HFFc6 (cell line): ENCODE measurements at regions not wholly inside any gene's neighbourhood (a gene's known extent, or its start where the extent isn't known, plus 50 kb on each side); places are given as distances from the start of the nearest gene placed in this dataset.

Experiments
- DNase-seq: peaks from one replicate; pipeline ENCODE4 v3.0.0-alpha.2; 2018
- H3K27ac Mint-ChIP-seq: 2 replicates; pipeline ENCODE4 v1.8.0; 2020; ENCODE audit warnings: mild to moderate bottlenecking, mixed read lengths
- H3K27me3 Mint-ChIP-seq: 2 replicates; pipeline ENCODE4 v1.8.0; 2021; ENCODE audit warnings: mild to moderate bottlenecking, moderate library complexity, mixed read lengths; ENCODE audit not compliant: insufficient read depth
- H3K36me3 Mint-ChIP-seq: 2 replicates; pipeline ENCODE4 v1.8.0; 2021; ENCODE audit warnings: low read depth, mixed read lengths
- H3K4me1 Mint-ChIP-seq: 2 replicates; pipeline ENCODE4 v1.8.0; 2020; ENCODE audit warnings: low read depth, mixed read lengths
- H3K4me3 Mint-ChIP-seq: 2 replicates; pipeline ENCODE4 v1.8.0; 2020; ENCODE audit warnings: mild to moderate bottlenecking, moderate library complexity, mixed read lengths
- H3K9me3 Mint-ChIP-seq: 2 replicates; pipeline ENCODE4 v1.8.0; 2020; ENCODE audit warnings: mild to moderate bottlenecking, mixed read lengths
- CTCF ChIP-seq: fragments of 200-600 bp; sonication (generic); IDR thresholded peaks from 2 replicates; pipeline ENCODE4 v1.5.0; 2021; ENCODE audit warnings: antibody characterized with exemption, mild to moderate bottlenecking

GRCh38 chr9:87109851-87110250 is 162.5 kb upstream of the GAS1 start:
- Mint-ChIP-seq H3K27ac (peak overlapping the region; percentile 80), H3K9me3 (no peaks in the 10 kb centered on the region), H3K4me1 (peaks cover 78% of the 10 kb centered on the region), H3K36me3 (no peaks in the 10 kb centered on the region; the same call in 1 of the 2 replicates), H3K27me3 (no peaks in the 10 kb centered on the region; the same call in 1 of the 2 replicates), H3K4me3 (no peak overlapping the region)
- peak; percentile 53 for DNase-seq
- no peak for TF ChIP-seq CTCF

DNA sequence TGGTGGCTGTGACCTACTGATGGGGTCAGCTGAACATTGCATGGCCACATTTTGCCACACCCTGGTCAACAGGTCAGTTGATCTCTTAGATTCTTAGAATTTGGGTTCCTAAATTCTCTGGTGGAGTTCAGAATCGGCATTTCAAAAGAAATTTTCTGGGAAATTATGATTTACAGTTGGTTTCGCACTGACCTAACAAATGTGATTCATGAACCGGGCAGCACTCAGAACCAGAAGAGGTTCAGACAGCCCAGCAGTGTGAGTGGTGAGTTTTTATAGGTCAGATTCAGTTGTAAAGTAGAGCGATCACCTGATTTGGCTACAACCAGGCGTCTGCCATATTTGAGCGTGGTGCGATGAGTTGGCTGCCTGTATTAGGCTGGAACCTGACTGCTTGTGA is 163.7 kb upstream of the GAS1 start:
- no peak for TF ChIP-seq CTCF
- Mint-ChIP-seq H3K27ac (no peak overlapping the region), H3K4me3 (no peak overlapping the region), H3K4me1 (peaks cover 68% of the 10 kb centered on the region), H3K9me3 (no peaks in the 10 kb centered on the region), H3K36me3 (no peaks in the 10 kb centered on the region; the same call in 1 of the 2 replicates), H3K27me3 (no peaks in the 10 kb centered on the region; the same call in 1 of the 2 replicates)
- DNase-seq, result no peak

DNA sequence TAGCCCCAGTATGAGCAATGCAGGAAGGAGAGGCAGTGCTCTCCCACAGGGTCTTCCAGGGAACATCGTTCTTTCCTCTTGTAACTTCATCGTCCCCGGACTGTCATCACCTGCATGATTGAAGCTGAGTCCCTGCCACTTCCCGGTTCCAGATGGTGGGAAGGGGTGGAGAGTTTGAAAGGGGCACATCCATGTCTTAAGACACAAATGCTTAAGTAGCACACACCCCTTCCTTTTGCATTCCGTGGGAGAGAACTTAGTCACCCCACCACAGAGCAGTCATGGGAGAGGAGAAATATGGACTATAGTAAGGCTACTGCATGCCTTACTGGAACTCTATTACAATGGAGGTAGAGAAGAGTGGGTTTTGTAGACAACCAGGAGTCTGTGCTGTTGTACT is 165.3 kb upstream of the GAS1 start:
- Mint-ChIP-seq H3K4me1 (peaks cover 51% of the 10 kb centered on the region), H3K27me3 (no peaks in the 10 kb centered on the region), H3K27ac (peak overlapping the region; percentile 44; the same call in 1 of the 2 replicates), H3K36me3 (no peaks in the 10 kb centered on the region; the same call in 1 of the 2 replicates), H3K4me3 (no peak overlapping the region), H3K9me3 (no peaks in the 10 kb centered on the region)
- TF ChIP-seq CTCF, result no peak
- peak; percentile 8 for DNase-seq

DNA sequence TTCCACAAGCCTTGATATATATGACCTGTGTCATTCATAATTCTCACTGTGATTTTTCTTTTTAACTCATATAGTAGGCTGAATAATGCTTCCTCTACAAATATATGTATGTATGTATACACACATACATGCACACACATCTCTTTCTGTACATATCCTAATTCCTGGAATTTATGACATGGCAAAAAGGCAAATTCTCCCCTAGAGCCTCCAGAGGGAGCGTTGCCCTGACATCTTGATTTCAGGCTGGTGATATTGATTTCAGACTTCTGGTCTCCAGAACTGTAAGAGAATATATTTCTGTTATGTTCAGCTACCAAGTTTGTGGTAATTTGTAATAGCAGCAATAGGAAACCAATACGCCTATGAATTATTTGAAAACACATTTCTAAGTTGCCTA is 166.6 kb upstream of the GAS1 start:
- no peak overlapping the region for H3K4me3 Mint-ChIP-seq
- no peaks in the 10 kb centered on the region for H3K9me3 Mint-ChIP-seq
- TF ChIP-seq CTCF, result peak; percentile 39
- no peaks in the 10 kb centered on the region for H3K27me3 Mint-ChIP-seq
- H3K4me1 Mint-ChIP-seq, result peaks cover 39% of the 10 kb centered on the region
- no peaks in the 10 kb centered on the region; the same call in 1 of the 2 replicates for H3K36me3 Mint-ChIP-seq
- no peak overlapping the region for H3K27ac Mint-ChIP-seq
- DNase-seq, result no peak

GRCh38 chr9:87115785-87116184 is 168.5 kb upstream of the GAS1 start:
- Mint-ChIP-seq H3K27me3 (no peaks in the 10 kb centered on the region), H3K27ac (no peak overlapping the region), H3K4me1 (peaks cover 38% of the 10 kb centered on the region), H3K9me3 (no peaks in the 10 kb centered on the region), H3K36me3 (no peaks in the 10 kb centered on the region; the same call in 1 of the 2 replicates), H3K4me3 (no peak overlapping the region)
- no peak for DNase-seq
- no peak for TF ChIP-seq CTCF

- Mint-ChIP-seq H3K27ac (no peak overlapping the region), H3K4me3 (no peak overlapping the region), H3K4me1 (peaks cover 36% of the 10 kb centered on the region), H3K9me3 (no peaks in the 10 kb centered on the region), H3K27me3 (no peaks in the 10 kb centered on the region), H3K36me3 (no peaks in the 10 kb centered on the region; the same call in 1 of the 2 replicates)
- TF ChIP-seq CTCF, result no peak
- DNase-seq, result no peak
Observed at GRCh38 chr9:87116492-87116891, 169.2 kb upstream of the GAS1 start.
